ENCODE measurements at regions not wholly inside any gene's neighbourhood (a gene's known extent, or its start where the extent isn't known, plus 50 kb on each side); places are given as distances from the start of the nearest gene placed in this dataset.

DNA sequence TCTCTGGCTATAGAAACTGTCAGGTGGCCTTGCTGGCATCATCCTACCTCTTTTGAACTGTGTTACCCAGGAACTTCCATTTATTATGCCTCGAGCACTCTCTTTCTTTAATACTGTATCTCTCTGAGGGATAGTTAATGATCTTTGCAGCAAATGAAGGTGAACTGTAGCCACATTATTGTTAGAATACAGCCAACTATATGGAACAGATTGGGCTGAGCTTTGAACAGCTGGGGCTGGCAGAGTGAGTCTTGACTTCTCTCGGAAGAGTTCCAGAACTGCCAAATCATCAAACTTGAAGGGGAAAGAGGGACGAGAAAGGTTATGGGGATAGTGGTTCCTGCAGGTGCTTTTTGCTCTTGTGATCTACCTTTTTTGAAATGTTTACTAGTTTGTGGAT lies 237.7 kb downstream of the PRL start:
- TF ChIP-seq, protein P1, sequence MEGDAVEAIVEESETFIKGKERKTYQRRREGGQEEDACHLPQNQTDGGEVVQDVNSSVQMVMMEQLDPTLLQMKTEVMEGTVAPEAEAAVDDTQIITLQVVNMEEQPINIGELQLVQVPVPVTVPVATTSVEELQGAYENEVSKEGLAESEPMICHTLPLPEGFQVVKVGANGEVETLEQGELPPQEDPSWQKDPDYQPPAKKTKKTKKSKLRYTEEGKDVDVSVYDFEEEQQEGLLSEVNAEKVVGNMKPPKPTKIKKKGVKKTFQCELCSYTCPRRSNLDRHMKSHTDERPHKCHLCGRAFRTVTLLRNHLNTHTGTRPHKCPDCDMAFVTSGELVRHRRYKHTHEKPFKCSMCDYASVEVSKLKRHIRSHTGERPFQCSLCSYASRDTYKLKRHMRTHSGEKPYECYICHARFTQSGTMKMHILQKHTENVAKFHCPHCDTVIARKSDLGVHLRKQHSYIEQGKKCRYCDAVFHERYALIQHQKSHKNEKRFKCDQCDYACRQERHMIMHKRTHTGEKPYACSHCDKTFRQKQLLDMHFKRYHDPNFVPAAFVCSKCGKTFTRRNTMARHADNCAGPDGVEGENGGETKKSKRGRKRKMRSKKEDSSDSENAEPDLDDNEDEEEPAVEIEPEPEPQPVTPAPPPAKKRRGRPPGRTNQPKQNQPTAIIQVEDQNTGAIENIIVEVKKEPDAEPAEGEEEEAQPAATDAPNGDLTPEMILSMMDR (IDR thresholded peaks at IDR 0.05), result no peak
- no peak for TF ChIP-seq EZH2 (IDR thresholded peaks at IDR 0.05; ENCODE audit: borderline replicate concordance, insufficient read depth, low read depth, low read length, poor library complexity, severe bottlenecking)

Measured in B cell (primary cell).